ENCODE measurements at regions not wholly inside any gene's neighbourhood (a gene's known extent, or its start where the extent isn't known, plus 50 kb on each side); places are given as distances from the start of the nearest gene placed in this dataset.

- H3K27ac Mint-ChIP-seq, result no peak overlapping the region
- no peaks in the 10 kb centered on the region for H3K36me3 Mint-ChIP-seq (ENCODE audit: low read depth)
- DNase-seq (no peak), ATAC-seq (no peak)
- H3K4me3 Mint-ChIP-seq, result no peak overlapping the region
- H3K27me3 Mint-ChIP-seq (ENCODE audit: low read depth), result peaks cover 26% of the 10 kb centered on the region
- H3K9me3 Mint-ChIP-seq (ENCODE audit: insufficient read depth), result no peaks in the 10 kb centered on the region
- ChIA-PET POLR2A (no interaction called here), CTCF (no interaction called here)
- H3K4me1 Mint-ChIP-seq (ENCODE audit: low read depth), result peaks cover 6% of the 10 kb centered on the region
These were observed 98.9 kb upstream of the LGALSL start for GRCh38 chr2:64354857-64355680.

- POLR2A ChIA-PET, result interaction anchor here (1.3 kb wide), 1 partner anchor 8 kb away, joined by 3 read pairs; no protein-coding TSS in a partner anchor
These were observed 97.1 kb upstream of the LGALSL start for GRCh38 chr2:64356906-64357305.

GRCh38 chr2:64359171-64359891 is 94.6 kb upstream of the LGALSL start:
- no peak for DNase-seq
- Mint-ChIP-seq H3K36me3 (ENCODE audit: low read depth) (no peaks in the 10 kb centered on the region), H3K4me1 (ENCODE audit: low read depth) (peaks cover 6% of the 10 kb centered on the region), H3K4me3 (no peak overlapping the region), H3K9me3 (ENCODE audit: insufficient read depth) (no peaks in the 10 kb centered on the region), H3K27ac (no peak overlapping the region), H3K27me3 (ENCODE audit: low read depth) (peaks cover 25% of the 10 kb centered on the region)
- POLR2A ChIA-PET, result no interaction called here
- no peak for ATAC-seq
- CTCF ChIA-PET, result interaction anchor here (1.3 kb wide), 1 partner anchor 32 kb away, joined by 6 read pairs; no protein-coding TSS in a partner anchor

More at GRCh38 chr2:64356906-64357305, 97.1 kb upstream of the LGALSL start:
- H3K9me3 Mint-ChIP-seq (ENCODE audit: insufficient read depth), result no peaks in the 10 kb centered on the region
- H3K27ac Mint-ChIP-seq, result no peak overlapping the region
- DNase-seq (no peak), ATAC-seq (no peak)
- peaks cover 27% of the 10 kb centered on the region for H3K27me3 Mint-ChIP-seq (ENCODE audit: low read depth)
- no peaks in the 10 kb centered on the region for H3K36me3 Mint-ChIP-seq (ENCODE audit: low read depth)
- no peak overlapping the region for H3K4me3 Mint-ChIP-seq
- CTCF ChIA-PET, result interaction anchor here (1.6 kb wide), 1 partner anchor 26 kb away, joined by 4 read pairs; no protein-coding TSS in a partner anchor
- peaks cover 6% of the 10 kb centered on the region for H3K4me1 Mint-ChIP-seq (ENCODE audit: low read depth)

GRCh38 chr2:64359892-64360657 is 93.9 kb upstream of the LGALSL start:
- ChIA-PET CTCF (interaction anchor here (1.3 to 1.4 kb wide), 2 partner anchors 29 to 32 kb away, joined by 6 to 9 read pairs; no protein-coding TSS in a partner anchor), POLR2A (no interaction called here)
- DNase-seq (no peak), ATAC-seq (peak; percentile 42)
- no peaks in the 10 kb centered on the region for H3K9me3 Mint-ChIP-seq (ENCODE audit: insufficient read depth)
- no peak overlapping the region for H3K27ac Mint-ChIP-seq
- peaks cover 6% of the 10 kb centered on the region for H3K4me1 Mint-ChIP-seq (ENCODE audit: low read depth)
- no peaks in the 10 kb centered on the region for H3K36me3 Mint-ChIP-seq (ENCODE audit: low read depth)
- H3K27me3 Mint-ChIP-seq (ENCODE audit: low read depth), result peaks cover 18% of the 10 kb centered on the region
- H3K4me3 Mint-ChIP-seq, result no peak overlapping the region

GRCh38 chr2:64361151-64361938 is 92.6 kb upstream of the LGALSL start:
- H3K27ac Mint-ChIP-seq, result no peak overlapping the region
- peaks cover 13% of the 10 kb centered on the region for H3K27me3 Mint-ChIP-seq (ENCODE audit: low read depth)
- peaks cover 6% of the 10 kb centered on the region for H3K4me1 Mint-ChIP-seq (ENCODE audit: low read depth)
- H3K4me3 Mint-ChIP-seq, result no peak overlapping the region
- ATAC-seq (no peak), DNase-seq (no peak)
- no peaks in the 10 kb centered on the region for H3K36me3 Mint-ChIP-seq (ENCODE audit: low read depth)
- no peaks in the 10 kb centered on the region for H3K9me3 Mint-ChIP-seq (ENCODE audit: insufficient read depth)
- ChIA-PET CTCF (interaction anchor here (0.8 to 1.4 kb wide), 3 partner anchors 10 to 312 kb away, joined by 3 to 9 read pairs (median 5); no protein-coding TSS in a partner anchor), POLR2A (no interaction called here)

GRCh38 chr2:64362562-64363026 is 91.4 kb upstream of the LGALSL start:
- POLR2A ChIA-PET, result no interaction called here
- no peak overlapping the region for H3K27ac Mint-ChIP-seq
- DNase-seq (no peak), ATAC-seq (no peak)
- no peaks in the 10 kb centered on the region for H3K9me3 Mint-ChIP-seq (ENCODE audit: insufficient read depth)
- H3K27me3 Mint-ChIP-seq (ENCODE audit: low read depth), result peaks cover 4% of the 10 kb centered on the region
- no peaks in the 10 kb centered on the region for H3K36me3 Mint-ChIP-seq (ENCODE audit: low read depth)
- peaks cover 6% of the 10 kb centered on the region for H3K4me1 Mint-ChIP-seq (ENCODE audit: low read depth)
- H3K4me3 Mint-ChIP-seq, result no peak overlapping the region
- CTCF ChIA-PET, result no interaction called here

- POLR2A ChIA-PET, result no interaction called here
- Mint-ChIP-seq H3K4me1 (ENCODE audit: low read depth) (peaks cover 6% of the 10 kb centered on the region), H3K36me3 (ENCODE audit: low read depth) (no peaks in the 10 kb centered on the region), H3K9me3 (ENCODE audit: insufficient read depth) (no peaks in the 10 kb centered on the region), H3K27ac (no peak overlapping the region), H3K4me3 (no peak overlapping the region), H3K27me3 (ENCODE audit: low read depth) (peaks cover 5% of the 10 kb centered on the region)
- ATAC-seq (no peak), DNase-seq (no peak)
- CTCF ChIA-PET, result interaction anchor here (1.1 to 1.2 kb wide), 4 partner anchors 34 to 664 kb away, joined by 3 to 5 read pairs (median 3); no protein-coding TSS in a partner anchor
These were observed 90.8 kb upstream of the LGALSL start for GRCh38 chr2:64363140-64363539.

- no peak overlapping the region for H3K27ac Mint-ChIP-seq
- POLR2A ChIA-PET, result no interaction called here
- H3K4me3 Mint-ChIP-seq, result no peak overlapping the region
- DNase-seq (no peak), ATAC-seq (no peak)
- no peaks in the 10 kb centered on the region for H3K36me3 Mint-ChIP-seq (ENCODE audit: low read depth)
- CTCF ChIA-PET, result interaction anchor here (1.1 to 1.2 kb wide), 4 partner anchors 35 to 665 kb away, joined by 3 to 5 read pairs (median 3); no protein-coding TSS in a partner anchor
- no peaks in the 10 kb centered on the region for H3K9me3 Mint-ChIP-seq (ENCODE audit: insufficient read depth)
- peaks cover 6% of the 10 kb centered on the region for H3K4me1 Mint-ChIP-seq (ENCODE audit: low read depth)
- H3K27me3 Mint-ChIP-seq (ENCODE audit: low read depth), result peaks cover 8% of the 10 kb centered on the region
These were observed 90.1 kb upstream of the LGALSL start for GRCh38 chr2:64363848-64364247.

GRCh38 chr2:64367444-64368232 is 86.3 kb upstream of the LGALSL start:
- Mint-ChIP-seq H3K36me3 (ENCODE audit: low read depth) (no peaks in the 10 kb centered on the region), H3K4me3 (no peak overlapping the region), H3K27me3 (ENCODE audit: low read depth) (peaks cover 5% of the 10 kb centered on the region), H3K4me1 (ENCODE audit: low read depth) (no peaks in the 10 kb centered on the region), H3K27ac (no peak overlapping the region), H3K9me3 (ENCODE audit: insufficient read depth) (no peaks in the 10 kb centered on the region)
- CTCF ChIA-PET, result interaction anchor here (1.3 kb wide), 1 partner anchor 36 kb away, joined by 6 read pairs; no protein-coding TSS in a partner anchor
- ATAC-seq (no peak), DNase-seq (no peak)
- POLR2A ChIA-PET, result no interaction called here

- Mint-ChIP-seq H3K4me1 (ENCODE audit: low read depth) (no peaks in the 10 kb centered on the region), H3K4me3 (no peak overlapping the region), H3K27me3 (ENCODE audit: low read depth) (peaks cover 5% of the 10 kb centered on the region), H3K27ac (no peak overlapping the region), H3K36me3 (ENCODE audit: low read depth) (no peaks in the 10 kb centered on the region), H3K9me3 (ENCODE audit: insufficient read depth) (no peaks in the 10 kb centered on the region)
- POLR2A ChIA-PET, result no interaction called here
- CTCF ChIA-PET, result no interaction called here
- ATAC-seq, result no peak
- DNase-seq, result no peak
These were observed 84.3 kb upstream of the LGALSL start for GRCh38 chr2:64369706-64370105.

Data from activated CD8-positive, alpha-beta T cell treated with anti-CD3 and anti-CD28 coated beads, Interleukin-2, amount 10 ng/mL, durations not matched to agents 7 days and 5 days (primary cell).